ENCODE measurements at regions not wholly inside any gene's neighbourhood (a gene's known extent, or its start where the extent isn't known, plus 50 kb on each side); places are given as distances from the start of the nearest gene placed in this dataset.

DNA sequence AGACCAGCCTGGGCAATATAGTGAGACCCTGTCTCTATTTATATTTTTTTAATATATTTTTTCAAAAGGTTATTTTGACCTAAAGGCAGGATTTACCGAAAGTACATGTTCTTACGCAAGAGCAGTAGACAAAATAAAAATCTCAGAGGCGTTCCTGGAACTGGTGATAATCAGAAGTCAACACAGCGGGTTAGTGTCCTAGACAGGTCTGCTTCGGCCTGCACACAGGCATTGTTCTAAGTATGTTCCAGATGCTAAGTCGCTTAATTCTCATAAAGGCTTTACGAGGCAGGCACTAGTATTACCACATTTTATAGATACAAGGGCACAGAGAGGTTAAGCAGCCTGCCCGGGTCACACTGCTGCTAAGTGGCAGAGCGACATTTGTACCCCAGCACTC, 56.9 kb upstream of the SLC25A33 start:
- TF ChIP-seq, protein P1, sequence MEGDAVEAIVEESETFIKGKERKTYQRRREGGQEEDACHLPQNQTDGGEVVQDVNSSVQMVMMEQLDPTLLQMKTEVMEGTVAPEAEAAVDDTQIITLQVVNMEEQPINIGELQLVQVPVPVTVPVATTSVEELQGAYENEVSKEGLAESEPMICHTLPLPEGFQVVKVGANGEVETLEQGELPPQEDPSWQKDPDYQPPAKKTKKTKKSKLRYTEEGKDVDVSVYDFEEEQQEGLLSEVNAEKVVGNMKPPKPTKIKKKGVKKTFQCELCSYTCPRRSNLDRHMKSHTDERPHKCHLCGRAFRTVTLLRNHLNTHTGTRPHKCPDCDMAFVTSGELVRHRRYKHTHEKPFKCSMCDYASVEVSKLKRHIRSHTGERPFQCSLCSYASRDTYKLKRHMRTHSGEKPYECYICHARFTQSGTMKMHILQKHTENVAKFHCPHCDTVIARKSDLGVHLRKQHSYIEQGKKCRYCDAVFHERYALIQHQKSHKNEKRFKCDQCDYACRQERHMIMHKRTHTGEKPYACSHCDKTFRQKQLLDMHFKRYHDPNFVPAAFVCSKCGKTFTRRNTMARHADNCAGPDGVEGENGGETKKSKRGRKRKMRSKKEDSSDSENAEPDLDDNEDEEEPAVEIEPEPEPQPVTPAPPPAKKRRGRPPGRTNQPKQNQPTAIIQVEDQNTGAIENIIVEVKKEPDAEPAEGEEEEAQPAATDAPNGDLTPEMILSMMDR (IDR thresholded peaks at IDR 0.05; ENCODE audit: low read length), result no peak
- TF ChIP-seq EZH2 (optimal IDR thresholded peaks at IDR 0.05; ENCODE audit: low read depth, low read length), result no peak
- TF ChIP-seq EZH2phosphoT487 (IDR thresholded peaks at IDR 0.05; ENCODE audit: low read length), result no peak
